OCI-LY7 (cell line): ENCODE measurements at regions not wholly inside any gene's neighbourhood (a gene's known extent, or its start where the extent isn't known, plus 50 kb on each side); places are given as distances from the start of the nearest gene placed in this dataset.

Experiments
- CTCF ChIP-seq: fragments of 200-600 bp; sonication (generic); conservative IDR thresholded peaks from 2 replicates; pipeline ENCODE4 v1.5.1; 2014; ENCODE audit warnings: mild to moderate bottlenecking, antibody characterized with exemption, low read length, moderate library complexity, mixed read lengths
- EZH2phosphoT487 ChIP-seq: fragments of 200-600 bp; sonication (generic); IDR thresholded peaks from 2 replicates; pipeline ENCODE4 v1.6.1; 2018; ENCODE audit warnings: low read depth, borderline replicate concordance, mild to moderate bottlenecking, mixed run types, antibody characterized with exemption, low read length, moderate library complexity, mixed read lengths

- TF ChIP-seq CTCF (no peak), EZH2phosphoT487 (no peak)
Measured at GRCh38 chr1:98028800-98029199, 108.0 kb upstream of the DPYD start.
